Endothelial cell of umbilical vein (primary cell): ENCODE measurements at regions not wholly inside any gene's neighbourhood (a gene's known extent, or its start where the extent isn't known, plus 50 kb on each side); places are given as distances from the start of the nearest gene placed in this dataset.

ENCODE experiments used
- BruUV-seq: library from RNA; stranded (reverse); fragments of 400-500 nt; replicated peaks from 2 replicates; lab custom pipeline; 2021; lab: Mats Ljungman, UMichigan
- CTCF ChIA-PET: fragments of 300-600, 350-600 bp; sonication (Branson Sonifier 250); formaldehyde crosslinking; loops from one replicate; lab custom pipeline; 2021; ENCODE audit warnings: antibody characterized with exemption, inconsistent platforms; lab: Charles Lee
- POLR2A ChIA-PET: fragments of 300-600, 350-600 bp; sonication (Branson Sonifier 250); formaldehyde crosslinking; loops from one replicate; lab custom pipeline; 2021; ENCODE audit warnings: antibody characterized with exemption, inconsistent platforms; lab: Charles Lee
- DNase-seq: peaks from one replicate; pipeline ENCODE4 v3.0.0-alpha.2; 2011; ENCODE audit warnings: low read depth, low spot score
- FAIRE-seq: peaks from 2 replicates; lab custom pipeline; 2011; peaks lifted over from hg19 to GRCh38; lab: Jason Lieb, UNC
- H2AFZ ChIP-seq: 2 replicates; pipeline ENCODE4 v1.6.0; 2012; ENCODE audit warnings: low read depth, low read length, control low read depth, inconsistent platforms
- H3K27ac ChIP-seq: 2 replicates; pipeline ENCODE4 v1.5.1; 2011; ENCODE audit warnings: low read depth, mild to moderate bottlenecking, control low read depth, low read length, moderate library complexity; ENCODE audit not compliant: insufficient read depth
- H3K27me3 ChIP-seq, 2 experiments: 2 replicates each; pipeline versions ENCODE4 v1.6.0 to v1.6.1; 2011; ENCODE audit warnings: low read length in 2 of 2, mixed read lengths in 1 of 2; ENCODE audit not compliant: control insufficient read depth in 2 of 2, insufficient read depth in 2 of 2
- H3K36me3 ChIP-seq, 2 experiments: 2 replicates in 1 of 2; 3 replicates in 1 of 2; pipeline ENCODE4 v1.5.1; 2011; ENCODE audit warnings: low read length in 2 of 2, mild to moderate bottlenecking in 1 of 2, moderate library complexity in 1 of 2; ENCODE audit not compliant: control insufficient read depth in 2 of 2, insufficient read depth in 2 of 2; ENCODE audit errors: extremely low read depth in 1 of 2
- H3K4me1 ChIP-seq: 3 replicates; pipeline ENCODE4 v1.5.1; 2011; ENCODE audit warnings: mild to moderate bottlenecking, low read length; ENCODE audit not compliant: control insufficient read depth, insufficient read depth; ENCODE audit errors: extremely low read depth
- H3K4me2 ChIP-seq: 2 replicates; pipeline ENCODE4 v1.6.1; 2011; ENCODE audit warnings: low read length, control low read depth, mixed read lengths; ENCODE audit not compliant: insufficient read depth
- H3K4me3 ChIP-seq, 3 experiments: fragments of 200-600 bp in 1 of 3; sonication (generic), shearing (Covaris generic) in 1 of 3; replicated peaks in 1 of 3; 2 replicates each; pipeline ENCODE4 v1.5.1; 2011 to 2016; ENCODE audit warnings: control low read depth in 3 of 3, low read length in 3 of 3, mild to moderate bottlenecking in 2 of 3, inconsistent platforms in 1 of 3, low read depth in 1 of 3, moderate library complexity in 1 of 3; ENCODE audit not compliant: insufficient read depth in 1 of 3
- H3K79me2 ChIP-seq: 2 replicates; pipeline ENCODE4 v1.6.0; 2012; ENCODE audit warnings: low read length, inconsistent platforms; ENCODE audit not compliant: control insufficient read depth, insufficient read depth
- H3K9ac ChIP-seq: replicated peaks from 2 replicates; pipeline ENCODE3; 2011; ENCODE audit warnings: low read length, control low read depth; ENCODE audit not compliant: insufficient read depth; ENCODE audit errors: extremely low read depth
- H3K9me1 ChIP-seq: replicated peaks from 3 replicates; pipeline ENCODE4 v1.6.0; 2011; ENCODE audit warnings: mild to moderate bottlenecking, low read length; ENCODE audit not compliant: control insufficient read depth, insufficient read depth; ENCODE audit errors: extremely low read depth
- H3K9me3 ChIP-seq: replicated peaks from 2 replicates; pipeline ENCODE4 v1.5.1; 2012; ENCODE audit warnings: low read length, inconsistent platforms; ENCODE audit not compliant: control insufficient read depth, insufficient read depth
- H4K20me1 ChIP-seq: replicated peaks from 2 replicates; pipeline ENCODE3; 2011; ENCODE audit warnings: mild to moderate bottlenecking, low read length; ENCODE audit not compliant: control insufficient read depth, insufficient read depth; ENCODE audit errors: extremely low read depth
- EZH2 ChIP-seq: IDR thresholded peaks from 2 replicates; pipeline ENCODE4 v1.6.1; 2012; ENCODE audit warnings: borderline replicate concordance, low read depth, mild to moderate bottlenecking, moderate library complexity, low read length, inconsistent platforms; ENCODE audit not compliant: severe bottlenecking
- FOS ChIP-seq: IDR thresholded peaks from 2 replicates; pipeline ENCODE4 v1.6.1; 2011; ENCODE audit warnings: mild to moderate bottlenecking, low read length, moderate library complexity, borderline replicate concordance; ENCODE audit not compliant: insufficient read depth
- GATA2 ChIP-seq: IDR thresholded peaks from 2 replicates; pipeline ENCODE4 v1.7.0; 2011; ENCODE audit warnings: low read depth, mild to moderate bottlenecking, moderate library complexity, mixed read lengths, low read length; ENCODE audit not compliant: insufficient read length, insufficient read depth
- JUN ChIP-seq: IDR thresholded peaks from 2 replicates; pipeline ENCODE4 v1.6.1; 2011; ENCODE audit warnings: borderline replicate concordance, low read depth; ENCODE audit not compliant: insufficient read length, insufficient read depth
- MYC ChIP-seq: IDR thresholded peaks from one replicate; pipeline ENCODE4 v1.6.1; 2011; ENCODE audit warnings: mild to moderate bottlenecking, low read depth, low read length
- POLR2A ChIP-seq: IDR thresholded peaks from 2 replicates; pipeline ENCODE4 v1.6.1; 2012; ENCODE audit warnings: low read depth, mild to moderate bottlenecking, control low read depth, low read length
- POLR2AphosphoS5 ChIP-seq: IDR thresholded peaks from 2 replicates; pipeline ENCODE4 v1.6.1; 2012; ENCODE audit warnings: low read depth, mild to moderate bottlenecking, control low read depth, low read length, moderate library complexity; ENCODE audit not compliant: insufficient read depth
- dilution Hi-C: fragments of 300-500 bp; cut with MboI; formaldehyde crosslinking; loops from one replicate; pipeline ENCODE4 v1.15.0; 2019; ENCODE audit warnings: low sequenced_read_pairs; ENCODE audit not compliant: extremely low pct_ligation_motif_present
- intact Hi-C: fragments of 100-400 bp; cut with micrococcal nuclease; formaldehyde crosslinking; loops from one replicate; pipeline ENCODE4 v1.10.0; 2022
- TF ChIP-seq, protein P1 (sequence below), 2 donors: IDR thresholded peaks; 1 replicate in 1 of 2; 2 replicates in 1 of 2; pipeline ENCODE4 v1.5.1; 2011; ENCODE audit warnings: low read length in 2 of 2, mild to moderate bottlenecking in 2 of 2, moderate library complexity in 2 of 2, control low read depth in 1 of 2, inconsistent platforms in 1 of 2, low read depth in 1 of 2; ENCODE audit not compliant: insufficient read depth in 1 of 2; ENCODE audit errors: extremely low read depth in 1 of 2
- TF ChIP-seq, protein P2 (sequence below): IDR thresholded peaks from 2 replicates; pipeline ENCODE4 v1.6.1; 2011; ENCODE audit not compliant: insufficient read depth, insufficient read length

DNA sequence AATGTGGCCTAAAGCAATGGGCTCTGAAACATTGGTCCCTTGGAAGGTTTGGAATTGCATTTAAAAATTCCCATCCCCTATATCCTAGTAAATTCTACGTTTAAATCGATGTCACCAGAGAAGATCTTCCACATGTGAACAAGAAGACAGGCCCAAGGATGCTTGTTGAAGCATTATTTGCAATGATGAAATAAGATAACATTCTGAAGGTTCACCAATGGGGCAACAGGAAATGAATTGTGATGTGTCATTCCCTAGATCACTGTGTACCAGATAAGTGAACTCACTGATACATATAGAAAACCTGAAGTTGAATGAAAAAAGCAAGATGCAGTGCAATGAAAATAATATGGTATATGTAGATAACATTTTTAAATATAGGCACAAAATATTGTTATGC is 464.3 kb upstream of the BTBD3 start:
- Histone ChIP-seq H3K9me3 (no peaks in the 10 kb centered on the region), H2AFZ (no peak overlapping the region), H3K9me1 (no peaks in the 10 kb centered on the region), H3K36me3 (no peaks in the 10 kb centered on the region), H3K4me3 (no peak overlapping the region), H3K27me3 (no peaks in the 10 kb centered on the region), H3K79me2 (no peaks in the 10 kb centered on the region), H4K20me1 (no peaks in the 10 kb centered on the region), H3K9ac (no peak overlapping the region), H3K4me1 (peaks cover 38% of the 10 kb centered on the region), H3K4me2 (peak overlapping the region; percentile 90), H3K27ac (peak overlapping the region; percentile 93)
- TF ChIP-seq, protein P1, sequence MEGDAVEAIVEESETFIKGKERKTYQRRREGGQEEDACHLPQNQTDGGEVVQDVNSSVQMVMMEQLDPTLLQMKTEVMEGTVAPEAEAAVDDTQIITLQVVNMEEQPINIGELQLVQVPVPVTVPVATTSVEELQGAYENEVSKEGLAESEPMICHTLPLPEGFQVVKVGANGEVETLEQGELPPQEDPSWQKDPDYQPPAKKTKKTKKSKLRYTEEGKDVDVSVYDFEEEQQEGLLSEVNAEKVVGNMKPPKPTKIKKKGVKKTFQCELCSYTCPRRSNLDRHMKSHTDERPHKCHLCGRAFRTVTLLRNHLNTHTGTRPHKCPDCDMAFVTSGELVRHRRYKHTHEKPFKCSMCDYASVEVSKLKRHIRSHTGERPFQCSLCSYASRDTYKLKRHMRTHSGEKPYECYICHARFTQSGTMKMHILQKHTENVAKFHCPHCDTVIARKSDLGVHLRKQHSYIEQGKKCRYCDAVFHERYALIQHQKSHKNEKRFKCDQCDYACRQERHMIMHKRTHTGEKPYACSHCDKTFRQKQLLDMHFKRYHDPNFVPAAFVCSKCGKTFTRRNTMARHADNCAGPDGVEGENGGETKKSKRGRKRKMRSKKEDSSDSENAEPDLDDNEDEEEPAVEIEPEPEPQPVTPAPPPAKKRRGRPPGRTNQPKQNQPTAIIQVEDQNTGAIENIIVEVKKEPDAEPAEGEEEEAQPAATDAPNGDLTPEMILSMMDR (IDR thresholded peaks at IDR 0.05; ENCODE audit: extremely low read depth in 1 of 2, insufficient read depth in 1 of 2, low read depth in 1 of 2, low read length in 2 of 2): no peak
- no peak for TF ChIP-seq EZH2
- no peak for TF ChIP-seq POLR2A
- TF ChIP-seq GATA2: peak; percentile 84
- TF ChIP-seq FOS: peak; percentile 73
- TF ChIP-seq POLR2AphosphoS5: peak; percentile 62
- TF ChIP-seq JUN: peak; percentile 65
- TF ChIP-seq, protein P2, sequence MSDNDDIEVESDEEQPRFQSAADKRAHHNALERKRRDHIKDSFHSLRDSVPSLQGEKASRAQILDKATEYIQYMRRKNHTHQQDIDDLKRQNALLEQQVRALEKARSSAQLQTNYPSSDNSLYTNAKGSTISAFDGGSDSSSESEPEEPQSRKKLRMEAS: no peak
- no peak for TF ChIP-seq MYC
- intact Hi-C loops (loop anchor here (10.0 kb wide), 4 partner anchors 239 to 1019 kb away; partner anchors contain the start of genes MKKS and SLX4IP), dilution Hi-C loops (no loop called here)
- CTCF ChIA-PET: no interaction called here
- DNase-seq: peak; percentile 64
- BruUV-seq: no TSS peak
- FAIRE-seq: peak; percentile 77
- POLR2A ChIA-PET: no interaction called here
